Osteocyte (in vitro differentiated cells): ENCODE measurements at regions not wholly inside any gene's neighbourhood (a gene's known extent, or its start where the extent isn't known, plus 50 kb on each side); places are given as distances from the start of the nearest gene placed in this dataset.

Source experiments
- DNase-seq: peaks from one replicate; pipeline ENCODE4 v3.0.0; 2021; ENCODE audit warnings: mixed read lengths; ENCODE audit not compliant: unreplicated experiment; ENCODE audit errors: extremely low spot score
- H3K27ac Mint-ChIP-seq: one replicate; pipeline ENCODE4 v1.8.0; 2021; ENCODE audit warnings: mild to moderate bottlenecking, mixed read lengths; ENCODE audit not compliant: unreplicated experiment
- H3K27me3 Mint-ChIP-seq: one replicate; pipeline ENCODE4 v1.8.0; 2021; ENCODE audit warnings: mixed read lengths; ENCODE audit not compliant: unreplicated experiment
- H3K36me3 Mint-ChIP-seq: one replicate; pipeline ENCODE4 v1.8.0; 2021; ENCODE audit warnings: mixed read lengths; ENCODE audit not compliant: unreplicated experiment
- H3K4me1 Mint-ChIP-seq: one replicate; pipeline ENCODE4 v1.8.0; 2021; ENCODE audit warnings: mixed read lengths; ENCODE audit not compliant: unreplicated experiment
- H3K4me3 Mint-ChIP-seq: one replicate; pipeline ENCODE4 v1.8.0; 2021; ENCODE audit warnings: mild to moderate bottlenecking, moderate library complexity, mixed read lengths; ENCODE audit not compliant: unreplicated experiment
- H3K9me3 Mint-ChIP-seq: one replicate; pipeline ENCODE4 v1.8.0; 2021; ENCODE audit warnings: mixed read lengths; ENCODE audit not compliant: unreplicated experiment
- CTCF ChIP-seq: fragments of 200-600 bp; sonication (generic); IDR thresholded peaks from 2 replicates; pipeline ENCODE4 v1.5.0; 2021; ENCODE audit warnings: antibody characterized with exemption, mild to moderate bottlenecking, moderate library complexity

- peaks cover 6% of the 10 kb centered on the region for H3K4me1 Mint-ChIP-seq
- peaks cover 13% of the 10 kb centered on the region for H3K27me3 Mint-ChIP-seq
- H3K4me3 Mint-ChIP-seq: no peak overlapping the region
- H3K9me3 Mint-ChIP-seq: no peaks in the 10 kb centered on the region
- no peak for DNase-seq
- no peak for TF ChIP-seq CTCF
- H3K27ac Mint-ChIP-seq: no peak overlapping the region
- H3K36me3 Mint-ChIP-seq: no peaks in the 10 kb centered on the region
These were observed 53.6 kb upstream of the CCNG1 start for GRCh38 chr5:163383754-163384153.

GRCh38 chr5:163384669-163385068 lies 52.7 kb upstream of the CCNG1 start:
- peaks cover 2% of the 10 kb centered on the region for H3K4me1 Mint-ChIP-seq
- no peak overlapping the region for H3K27ac Mint-ChIP-seq
- TF ChIP-seq CTCF: no peak
- no peak overlapping the region for H3K4me3 Mint-ChIP-seq
- no peak for DNase-seq
- peaks cover 13% of the 10 kb centered on the region for H3K27me3 Mint-ChIP-seq
- H3K36me3 Mint-ChIP-seq: no peaks in the 10 kb centered on the region
- H3K9me3 Mint-ChIP-seq: no peaks in the 10 kb centered on the region

GRCh38 chr5:163385271-163385670 lies 52.1 kb upstream of the CCNG1 start:
- Mint-ChIP-seq H3K4me3 (no peak overlapping the region), H3K36me3 (no peaks in the 10 kb centered on the region), H3K27ac (no peak overlapping the region), H3K27me3 (peaks cover 12% of the 10 kb centered on the region), H3K9me3 (peaks cover 1% of the 10 kb centered on the region), H3K4me1 (no peaks in the 10 kb centered on the region)
- no peak for TF ChIP-seq CTCF
- DNase-seq: no peak

GRCh38 chr5:163385824-163386223 lies 51.6 kb upstream of the CCNG1 start:
- no peak overlapping the region for H3K27ac Mint-ChIP-seq

GRCh38 chr5:163386352-163386751 lies 51.0 kb upstream of the CCNG1 start:
- Mint-ChIP-seq H3K4me1 (no peaks in the 10 kb centered on the region), H3K9me3 (peaks cover 5% of the 10 kb centered on the region), H3K27me3 (peaks cover 12% of the 10 kb centered on the region), H3K36me3 (no peaks in the 10 kb centered on the region), H3K4me3 (no peak overlapping the region), H3K27ac (no peak overlapping the region)
- no peak for DNase-seq
- TF ChIP-seq CTCF: no peak

More at GRCh38 chr5:163385824-163386223, 51.6 kb upstream of the CCNG1 start:
- Mint-ChIP-seq H3K27me3 (peaks cover 12% of the 10 kb centered on the region), H3K4me1 (no peaks in the 10 kb centered on the region), H3K36me3 (no peaks in the 10 kb centered on the region), H3K4me3 (no peak overlapping the region), H3K9me3 (peaks cover 5% of the 10 kb centered on the region)
- no peak for TF ChIP-seq CTCF
- DNase-seq: no peak
